Tibial nerve (tissue), 4 donors: ENCODE measurements at regions not wholly inside any gene's neighbourhood (a gene's known extent, or its start where the extent isn't known, plus 50 kb on each side); places are given as distances from the start of the nearest gene placed in this dataset.

ENCODE experiments used
- DNase-seq, 2 donors: peaks; one replicate each; pipeline ENCODE4 v3.0.0-alpha.2; 2019; ENCODE audit warnings: low spot score in 2 of 2
- H3K27ac ChIP-seq, 4 donors: fragments of 200-600 bp; sonication (generic) in 3 of 4; one replicate each; pipeline ENCODE4 v1.5.1; 2017 to 2019; ENCODE audit warnings: mild to moderate bottlenecking in 1 of 4
- H3K27me3 ChIP-seq, 2 donors: fragments of 200-600 bp; sonication (generic) in 1 of 2; one replicate each; pipeline versions ENCODE4 v1.5.1 to v1.6.0; 2017 to 2019
- H3K36me3 ChIP-seq, 3 donors: fragments of 200-600 bp; sonication (generic); one replicate each; pipeline ENCODE4 v1.5.1; 2018 to 2019
- H3K4me1 ChIP-seq, 4 donors: fragments of 200-600 bp; sonication (generic) in 3 of 4; one replicate each; pipeline ENCODE4 v1.5.1; 2017 to 2019
- H3K4me3 ChIP-seq, 4 donors: fragments of 200-600 bp; sonication (generic) in 3 of 4; one replicate each; pipeline ENCODE4 v1.5.1; 2017 to 2019; ENCODE audit warnings: mild to moderate bottlenecking in 1 of 4, moderate library complexity in 1 of 4
- H3K9me3 ChIP-seq, 4 donors: fragments of 200-600 bp; sonication (generic) in 3 of 4; one replicate each; pipeline ENCODE4 v1.5.1; 2017 to 2019
- EP300 ChIP-seq, 2 donors: sonication (generic); formaldehyde crosslinking; IDR thresholded peaks; one replicate each; pipeline ENCODE4 v1.6.1; 2017; ENCODE audit warnings: antibody characterized with exemption in 2 of 2, mild to moderate bottlenecking in 1 of 2
- POLR2A ChIP-seq, 2 donors: fragments of 450-650 bp; IDR thresholded peaks; one replicate each; pipeline ENCODE4 v1.6.1; 2017; ENCODE audit warnings: antibody characterized with exemption in 2 of 2, mild to moderate bottlenecking in 2 of 2, moderate library complexity in 2 of 2
- WGBS, 2 donors: methylation state at CpG; one replicate each; pipeline ENCODE4 v1.1.5; 2018; 5-methylcytosine and 5-hydroxymethylcytosine counted together
- TF ChIP-seq, protein P1 (sequence below), 5 experiments: fragments of 200-600 bp in 3 of 5; fragments of 450-650 bp in 2 of 5; sonication (generic) in 3 of 5; IDR thresholded peaks; one replicate each; pipeline ENCODE4 v1.5.1; 2016 to 2019; ENCODE audit warnings: antibody characterized with exemption in 5 of 5, mild to moderate bottlenecking in 3 of 5, moderate library complexity in 2 of 5

DNA sequence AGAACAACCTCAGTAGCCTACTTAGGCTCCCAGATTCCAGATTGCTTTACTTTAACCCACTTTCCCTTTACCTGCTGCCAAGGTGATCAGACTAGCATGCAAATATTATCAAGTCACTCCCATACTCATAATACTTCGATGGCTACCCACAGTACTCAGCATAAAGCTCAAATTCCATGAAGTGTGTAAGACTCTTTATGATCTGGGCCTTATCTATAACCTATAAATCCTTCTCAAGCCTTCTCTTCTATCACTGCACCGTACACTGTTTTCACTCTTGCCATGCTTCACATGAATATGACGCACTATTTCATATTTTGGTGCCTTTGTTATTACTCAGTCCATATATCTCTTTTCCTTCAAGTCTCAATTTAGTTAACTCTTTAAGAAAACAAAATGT is 135.2 kb upstream of the TARS1 start:
- TF ChIP-seq, protein P1, sequence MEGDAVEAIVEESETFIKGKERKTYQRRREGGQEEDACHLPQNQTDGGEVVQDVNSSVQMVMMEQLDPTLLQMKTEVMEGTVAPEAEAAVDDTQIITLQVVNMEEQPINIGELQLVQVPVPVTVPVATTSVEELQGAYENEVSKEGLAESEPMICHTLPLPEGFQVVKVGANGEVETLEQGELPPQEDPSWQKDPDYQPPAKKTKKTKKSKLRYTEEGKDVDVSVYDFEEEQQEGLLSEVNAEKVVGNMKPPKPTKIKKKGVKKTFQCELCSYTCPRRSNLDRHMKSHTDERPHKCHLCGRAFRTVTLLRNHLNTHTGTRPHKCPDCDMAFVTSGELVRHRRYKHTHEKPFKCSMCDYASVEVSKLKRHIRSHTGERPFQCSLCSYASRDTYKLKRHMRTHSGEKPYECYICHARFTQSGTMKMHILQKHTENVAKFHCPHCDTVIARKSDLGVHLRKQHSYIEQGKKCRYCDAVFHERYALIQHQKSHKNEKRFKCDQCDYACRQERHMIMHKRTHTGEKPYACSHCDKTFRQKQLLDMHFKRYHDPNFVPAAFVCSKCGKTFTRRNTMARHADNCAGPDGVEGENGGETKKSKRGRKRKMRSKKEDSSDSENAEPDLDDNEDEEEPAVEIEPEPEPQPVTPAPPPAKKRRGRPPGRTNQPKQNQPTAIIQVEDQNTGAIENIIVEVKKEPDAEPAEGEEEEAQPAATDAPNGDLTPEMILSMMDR (IDR thresholded peaks at IDR 0.05), result no peak
- TF ChIP-seq POLR2A (IDR thresholded peaks at IDR 0.05) (no peak), EP300 (IDR thresholded peaks at IDR 0.05) (no peak)
- WGBS, 2 donors, result 98% methylated on average over 3 of the region's 3 CpGs

DNA sequence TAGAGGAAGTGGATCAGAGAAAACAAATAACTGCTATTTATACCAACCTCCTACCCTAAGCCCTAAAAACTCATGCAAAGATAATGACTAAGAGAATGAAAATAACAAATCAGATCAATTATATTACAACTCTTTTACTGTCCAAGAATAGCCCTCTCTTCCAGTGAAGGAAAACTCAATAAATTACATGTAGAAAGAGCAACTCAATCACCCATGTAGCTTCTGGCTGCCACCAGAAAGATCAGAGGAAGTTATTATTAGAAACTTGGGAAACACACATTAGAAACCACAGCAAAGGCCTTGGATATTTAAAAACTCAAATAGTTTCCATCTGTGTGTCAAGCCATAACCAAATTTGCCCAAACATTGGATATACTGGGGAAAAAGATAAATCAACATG is 134.0 kb upstream of the TARS1 start:
- Histone ChIP-seq H3K36me3 (no peaks in the 10 kb centered on the region), H3K27me3 (no peaks in the 10 kb centered on the region), H3K4me1 (peaks cover 0 to 24% (median 0%) of the 10 kb centered on the region in 4 donors), H3K9me3 (no peaks in the 10 kb centered on the region), H3K4me3 (no peak overlapping the region), H3K27ac (peak overlapping the region in 2 of 4 donors; percentile 22 to 23)
- TF ChIP-seq EP300 (IDR thresholded peaks at IDR 0.05) (no peak), POLR2A (IDR thresholded peaks at IDR 0.05) (no peak)
- TF ChIP-seq, protein P1 (IDR thresholded peaks at IDR 0.05), result no peak
- no peak for DNase-seq

More for the DNA sequence above, 135.2 kb upstream of the TARS1 start:
- no peaks in the 10 kb centered on the region for H3K9me3 ChIP-seq
- peaks cover 0 to 24% (median 0%) of the 10 kb centered on the region in 4 donors for H3K4me1 ChIP-seq
- no peaks in the 10 kb centered on the region for H3K36me3 ChIP-seq
- H3K27me3 ChIP-seq, result no peaks in the 10 kb centered on the region
- H3K4me3 ChIP-seq, result no peak overlapping the region
- H3K27ac ChIP-seq, result no peak overlapping the region
- no peak for DNase-seq

DNA sequence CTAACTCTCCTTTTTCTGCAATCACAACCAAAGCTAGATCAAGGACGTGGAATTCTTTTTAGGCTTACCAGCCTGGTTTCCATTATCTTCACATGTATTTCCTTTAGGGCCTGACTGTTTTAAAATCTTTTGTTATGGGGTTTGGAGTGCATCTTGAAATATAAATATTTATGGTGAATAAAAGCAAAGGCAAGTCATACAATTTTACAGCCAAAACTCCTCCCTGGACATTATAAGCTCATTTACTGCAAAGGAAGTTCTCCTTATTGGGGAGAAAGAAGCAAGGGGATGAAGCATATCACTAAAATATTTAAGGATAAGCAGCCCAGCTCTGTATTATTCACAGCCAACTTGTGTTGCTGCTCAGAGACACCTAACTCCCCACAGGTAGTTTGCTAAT is 132.2 kb upstream of the TARS1 start:
- Histone ChIP-seq H3K9me3 (no peaks in the 10 kb centered on the region), H3K27ac (no peak overlapping the region), H3K36me3 (no peaks in the 10 kb centered on the region), H3K4me1 (peaks cover 0 to 17% (median 0%) of the 10 kb centered on the region in 4 donors), H3K4me3 (no peak overlapping the region), H3K27me3 (no peaks in the 10 kb centered on the region)
- TF ChIP-seq EP300 (IDR thresholded peaks at IDR 0.05), result no peak
- TF ChIP-seq, protein P1 (IDR thresholded peaks at IDR 0.05), result no peak
- 88 to 97% methylated on average over 1 of the region's 1 CpG for WGBS, 2 donors
- DNase-seq, result no peak

DNA sequence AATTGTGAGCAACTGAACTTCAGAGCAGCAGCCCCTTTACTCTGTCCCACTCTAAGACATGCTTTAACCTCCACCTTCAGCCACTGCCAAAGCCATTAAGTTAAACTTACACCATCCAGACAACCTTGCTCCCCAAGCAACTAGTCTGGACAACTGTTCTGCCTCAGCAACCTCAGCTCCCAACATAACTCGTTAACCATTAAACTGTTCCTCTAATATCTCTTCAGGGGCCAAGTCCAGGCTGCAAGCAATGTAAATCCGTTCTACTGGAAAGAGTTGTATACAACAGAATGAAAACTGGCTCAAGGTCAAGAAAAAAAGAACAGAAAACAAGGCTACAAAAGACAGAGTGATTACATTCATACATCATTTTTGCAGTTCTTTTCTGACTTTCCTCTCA is 131.7 kb upstream of the TARS1 start:
- 25 to 33% methylated on average over 2 of the region's 2 CpGs for WGBS, 2 donors
- TF ChIP-seq EP300 (IDR thresholded peaks at IDR 0.05) (no peak), POLR2A (IDR thresholded peaks at IDR 0.05) (no peak)
- TF ChIP-seq, protein P1 (IDR thresholded peaks at IDR 0.05), result no peak
- no peaks in the 10 kb centered on the region for H3K9me3 ChIP-seq
- DNase-seq, result no peak
- peaks cover 0 to 12% (median 0%) of the 10 kb centered on the region in 4 donors for H3K4me1 ChIP-seq
- no peak overlapping the region for H3K27ac ChIP-seq
- H3K36me3 ChIP-seq, result no peaks in the 10 kb centered on the region
- no peaks in the 10 kb centered on the region for H3K27me3 ChIP-seq
- no peak overlapping the region for H3K4me3 ChIP-seq

DNA sequence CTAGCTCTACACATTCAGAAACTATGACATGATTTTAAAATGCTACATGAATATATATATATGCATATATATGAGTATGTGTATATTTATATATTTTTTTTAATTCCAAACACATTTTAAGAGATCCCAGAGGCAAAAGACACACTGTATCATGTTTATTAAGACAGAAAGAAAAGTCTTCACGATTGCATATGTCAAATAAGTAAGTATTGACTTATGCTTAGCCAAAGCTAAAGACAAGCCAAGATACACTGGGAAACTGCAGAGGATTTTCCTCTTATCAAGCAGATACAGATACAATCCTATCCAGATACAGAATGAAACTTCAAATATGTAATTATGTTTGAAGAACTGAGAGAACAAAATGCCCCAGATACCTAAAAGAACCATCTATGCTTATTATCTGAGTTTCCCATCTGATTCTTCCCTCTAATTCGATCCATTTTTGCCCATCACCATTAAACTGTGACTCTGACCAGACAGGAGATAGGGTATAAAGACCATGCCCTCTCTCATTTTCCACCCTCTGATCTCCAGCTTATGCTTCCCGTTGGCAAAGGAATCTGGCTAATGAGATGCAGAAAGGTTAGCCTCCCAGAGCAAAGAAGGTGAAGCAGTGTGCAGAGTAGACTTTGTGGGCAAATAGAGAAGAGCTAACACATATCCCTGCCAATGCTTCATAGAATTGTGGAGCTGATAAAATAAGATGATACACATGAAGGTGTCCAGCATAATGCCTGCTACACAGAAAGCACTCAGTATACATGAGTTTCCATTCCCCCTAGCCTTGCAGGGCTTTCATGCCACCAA is 131.0 kb upstream of the TARS1 start:
- TF ChIP-seq EP300 (IDR thresholded peaks at IDR 0.05) (no peak), POLR2A (IDR thresholded peaks at IDR 0.05) (no peak)
- TF ChIP-seq, protein P1 (IDR thresholded peaks at IDR 0.05), result no peak

More for the DNA sequence above, 131.0 kb upstream of the TARS1 start:
- Histone ChIP-seq H3K9me3 (no peaks in the 10 kb centered on the region), H3K4me3 (no peak overlapping the region), H3K36me3 (no peaks in the 10 kb centered on the region), H3K27ac (no peak overlapping the region), H3K27me3 (no peaks in the 10 kb centered on the region), H3K4me1 (peaks cover 0 to 12% (median 0%) of the 10 kb centered on the region in 4 donors)
- DNase-seq, result no peak
- 63 to 68% methylated on average over 3 of the region's 3 CpGs for WGBS, 2 donors
